RWPE2 (cell line): ENCODE measurements at regions not wholly inside any gene's neighbourhood (a gene's known extent, or its start where the extent isn't known, plus 50 kb on each side); places are given as distances from the start of the nearest gene placed in this dataset.

Source experiments
- ATAC-seq: fragments of 200-7000 bp; cut with Tn5 transposase; 3 replicates; pipeline ENCODE4 v1.9.1; 2021; ENCODE audit warnings: low read depth
- DNase-seq: peaks from one replicate; pipeline ENCODE4 v3.0.0-alpha.2; 2020; ENCODE audit warnings: low spot score
- H3K27ac ChIP-seq: fragments of 450-650 bp; 2 replicates; pipeline ENCODE4 v1.5.1; 2017; ENCODE audit warnings: mild to moderate bottlenecking; ENCODE audit not compliant: poor library complexity, severe bottlenecking
- H3K27me3 ChIP-seq: fragments of 250-450 bp; sonication (Bioruptor Pico); 2 replicates; pipeline ENCODE4 v1.5.1; 2021; ENCODE audit warnings: mild to moderate bottlenecking, moderate library complexity; ENCODE audit not compliant: insufficient read depth, poor library complexity, severe bottlenecking
- H3K36me3 ChIP-seq: fragments of 250-450 bp; sonication (Bioruptor Pico); 2 replicates; pipeline ENCODE4 v1.5.1; 2020; ENCODE audit warnings: low read depth, mild to moderate bottlenecking, moderate library complexity
- H3K4me1 ChIP-seq: fragments of 250-450 bp; sonication (Bioruptor Pico); 2 replicates; pipeline ENCODE4 v1.5.1; 2021; ENCODE audit warnings: mild to moderate bottlenecking, moderate library complexity; ENCODE audit not compliant: insufficient read depth, poor library complexity, severe bottlenecking
- H3K4me3 ChIP-seq: fragments of 250-450 bp; sonication (Bioruptor Pico); 2 replicates; pipeline ENCODE4 v1.5.1; 2021; ENCODE audit warnings: mild to moderate bottlenecking, moderate library complexity; ENCODE audit not compliant: severe bottlenecking
- H3K9me3 ChIP-seq: fragments of 250-450 bp; sonication (Bioruptor Pico); 2 replicates; pipeline ENCODE4 v1.5.1; 2021; ENCODE audit warnings: mild to moderate bottlenecking, moderate library complexity; ENCODE audit not compliant: severe bottlenecking
- CTCF ChIP-seq: fragments of 450-650 bp; IDR thresholded peaks from one replicate; pipeline ENCODE4 v1.5.1; 2017; ENCODE audit warnings: mild to moderate bottlenecking, moderate library complexity; ENCODE audit not compliant: poor library complexity, severe bottlenecking

GRCh38 chr3:17947833-17948232 lies 205.4 kb upstream of the TBC1D5 start:
- H3K27me3 ChIP-seq: no peaks in the 10 kb centered on the region
- no peaks in the 10 kb centered on the region for H3K9me3 ChIP-seq
- ATAC-seq: no peak
- H3K36me3 ChIP-seq: no peaks in the 10 kb centered on the region
- no peak for TF ChIP-seq CTCF
- no peak overlapping the region for H3K27ac ChIP-seq
- no peak overlapping the region for H3K4me3 ChIP-seq
- no peaks in the 10 kb centered on the region for H3K4me1 ChIP-seq
- no peak for DNase-seq

- Histone ChIP-seq H3K27ac (no peak overlapping the region), H3K36me3 (no peaks in the 10 kb centered on the region), H3K4me3 (no peak overlapping the region), H3K4me1 (no peaks in the 10 kb centered on the region), H3K9me3 (no peaks in the 10 kb centered on the region), H3K27me3 (no peaks in the 10 kb centered on the region)
- no peak for DNase-seq
- ATAC-seq: no peak
- TF ChIP-seq CTCF: no peak
Observed at GRCh38 chr3:17946619-17947018, 204.2 kb upstream of the TBC1D5 start.

- no peak for ATAC-seq
- Histone ChIP-seq H3K4me1 (no peaks in the 10 kb centered on the region), H3K36me3 (no peaks in the 10 kb centered on the region), H3K4me3 (no peak overlapping the region), H3K9me3 (no peaks in the 10 kb centered on the region), H3K27ac (no peak overlapping the region), H3K27me3 (no peaks in the 10 kb centered on the region)
- TF ChIP-seq CTCF: no peak
- DNase-seq: no peak
Observed at GRCh38 chr3:17945799-17946399, 203.5 kb upstream of the TBC1D5 start.

GRCh38 chr3:17945018-17945798 lies 202.8 kb upstream of the TBC1D5 start:
- ATAC-seq (no peak), DNase-seq (no peak)
- Histone ChIP-seq H3K27ac (no peak overlapping the region), H3K4me3 (no peak overlapping the region), H3K36me3 (no peaks in the 10 kb centered on the region), H3K4me1 (no peaks in the 10 kb centered on the region), H3K9me3 (no peaks in the 10 kb centered on the region), H3K27me3 (no peaks in the 10 kb centered on the region)
- TF ChIP-seq CTCF: no peak

DNA sequence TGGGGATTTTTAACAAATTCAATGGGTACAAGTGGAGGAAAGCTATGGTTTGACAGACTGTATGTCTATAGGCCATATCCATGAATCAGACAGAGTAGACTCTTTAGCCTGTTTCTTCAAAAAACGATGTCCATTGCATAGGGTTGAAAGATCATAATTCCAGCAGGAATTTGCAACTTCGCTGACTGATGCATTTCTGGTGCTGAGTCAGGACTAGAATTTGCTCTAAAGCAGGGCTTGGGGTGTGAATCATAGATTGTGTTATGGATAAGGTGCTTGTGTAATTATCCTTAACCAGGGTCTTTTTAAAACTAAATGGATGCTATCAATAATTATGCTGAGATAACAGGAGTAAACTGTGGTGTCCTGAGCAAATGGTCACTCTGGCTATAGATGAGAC lies 200.4 kb upstream of the TBC1D5 start:
- peak; percentile 49; the same call in 1 of the 3 replicates for ATAC-seq

More for the DNA sequence above, 200.4 kb upstream of the TBC1D5 start:
- no peak overlapping the region for H3K27ac ChIP-seq
- no peaks in the 10 kb centered on the region for H3K27me3 ChIP-seq
- no peak overlapping the region for H3K4me3 ChIP-seq
- DNase-seq: no peak
- H3K4me1 ChIP-seq: no peaks in the 10 kb centered on the region
- no peaks in the 10 kb centered on the region for H3K36me3 ChIP-seq
- TF ChIP-seq CTCF: no peak
- H3K9me3 ChIP-seq: no peaks in the 10 kb centered on the region
